22Rv1 (cell line): ENCODE measurements at regions not wholly inside any gene's neighbourhood (a gene's known extent, or its start where the extent isn't known, plus 50 kb on each side); places are given as distances from the start of the nearest gene placed in this dataset.

Experiments used
- CTCF ChIP-seq: fragments of 450-650 bp; IDR thresholded peaks from 2 replicates; pipeline ENCODE4 v1.5.1; 2017; ENCODE audit warnings: mild to moderate bottlenecking
- ZFX ChIP-seq: fragments of 450-650 bp; IDR thresholded peaks from 2 replicates; pipeline ENCODE4 v1.6.1; 2017; ENCODE audit warnings: antibody characterized with exemption, borderline replicate concordance

GRCh38 chr16:73764321-73764720 is 532.3 kb upstream of the PSMD7 start:
- no peak for TF ChIP-seq CTCF
- TF ChIP-seq ZFX: no peak
